Gastrocnemius medialis (tissue), 4 donors: ENCODE measurements at regions not wholly inside any gene's neighbourhood (a gene's known extent, or its start where the extent isn't known, plus 50 kb on each side); places are given as distances from the start of the nearest gene placed in this dataset.

Experiments used
- CTCF ChIP-seq, 5 experiments: fragments of 450-650 bp in 3 of 5; fragments of 200-600 bp in 2 of 5; sonication (generic) in 2 of 5; IDR thresholded peaks in 4 of 5; conservative IDR thresholded peaks in 1 of 5; 1 replicate in 4 of 5; 2 replicates in 1 of 5; pipeline ENCODE4 v1.5.1; 2016 to 2019; ENCODE audit warnings: antibody characterized with exemption in 5 of 5, mild to moderate bottlenecking in 3 of 5, moderate library complexity in 3 of 5
- POLR2A ChIP-seq, 2 donors: fragments of 450-650 bp; IDR thresholded peaks; one replicate each; pipeline ENCODE4 v1.6.1; 2017; ENCODE audit warnings: antibody characterized with exemption in 2 of 2, mild to moderate bottlenecking in 2 of 2, moderate library complexity in 2 of 2

GRCh38 chr6:103720393-103720792, 1139.3 kb downstream of the HACE1 start:
- TF ChIP-seq CTCF (IDR thresholded peaks at IDR 0.05 in 4 of 5, conservative IDR thresholded peaks at IDR 0.05 in 1 of 5) (no peak), POLR2A (IDR thresholded peaks at IDR 0.05) (no peak)
